Stimulated activated CD8-positive, alpha-beta memory T cell treated with anti-CD3 and anti-CD28 coated beads, Interleukin-7, amount 100 ng/mL, for 1 hour (primary cell): ENCODE measurements at regions not wholly inside any gene's neighbourhood (a gene's known extent, or its start where the extent isn't known, plus 50 kb on each side); places are given as distances from the start of the nearest gene placed in this dataset.

ENCODE experiments used
- DNase-seq, 2 donors: peaks; one replicate each; pipeline ENCODE4 v3.0.0-alpha.2; 2020; ENCODE audit warnings: low read depth in 2 of 2

- no peak for DNase-seq
These were observed 1518.1 kb upstream of the ZEB2 start for GRCh38 chr2:146038014-146038413.

- no peak for DNase-seq
These were observed 1517.5 kb upstream of the ZEB2 start for GRCh38 chr2:146037334-146037870.

GRCh38 chr2:146031158-146031557 lies 1511.2 kb upstream of the ZEB2 start:
- no peak for DNase-seq

GRCh38 chr2:146027156-146027555 lies 1507.2 kb upstream of the ZEB2 start:
- DNase-seq: no peak

GRCh38 chr2:146025519-146025918 lies 1505.6 kb upstream of the ZEB2 start:
- no peak for DNase-seq

GRCh38 chr2:146024212-146024743 lies 1504.4 kb upstream of the ZEB2 start:
- DNase-seq: no peak

GRCh38 chr2:146004462-146004861 lies 1484.5 kb upstream of the ZEB2 start:
- DNase-seq: no peak

- no peak for DNase-seq
These were observed 1483.4 kb upstream of the ZEB2 start for GRCh38 chr2:146003337-146003736.

GRCh38 chr2:145994910-145995309 lies 1475.0 kb upstream of the ZEB2 start:
- DNase-seq: no peak

GRCh38 chr2:145992572-145992971 lies 1472.7 kb upstream of the ZEB2 start:
- DNase-seq: no peak

- no peak for DNase-seq
These were observed 1467.9 kb upstream of the ZEB2 start for GRCh38 chr2:145987793-145988192.

GRCh38 chr2:145985517-145985916 lies 1465.6 kb upstream of the ZEB2 start:
- DNase-seq: no peak

- no peak for DNase-seq
These were observed 1464.7 kb upstream of the ZEB2 start for GRCh38 chr2:145984580-145984979.

- no peak for DNase-seq
These were observed 1460.4 kb upstream of the ZEB2 start for GRCh38 chr2:145980318-145980717.

- DNase-seq: no peak
These were observed 1455.5 kb upstream of the ZEB2 start for GRCh38 chr2:145975406-145975805.

GRCh38 chr2:145961846-145962245 lies 1441.9 kb upstream of the ZEB2 start:
- DNase-seq: no peak

GRCh38 chr2:145960479-145961163 lies 1440.7 kb upstream of the ZEB2 start:
- DNase-seq: no peak

- DNase-seq: no peak
These were observed 1438.7 kb upstream of the ZEB2 start for GRCh38 chr2:145958611-145959010.

- DNase-seq: no peak
These were observed 1438.0 kb upstream of the ZEB2 start for GRCh38 chr2:145957929-145958328.

- no peak for DNase-seq
These were observed 1420.0 kb upstream of the ZEB2 start for GRCh38 chr2:145939949-145940348.

GRCh38 chr2:145935016-145935415 lies 1415.1 kb upstream of the ZEB2 start:
- DNase-seq: no peak

- no peak for DNase-seq
These were observed 1412.0 kb upstream of the ZEB2 start for GRCh38 chr2:145931781-145932395.

- DNase-seq: no peak
These were observed 1410.4 kb upstream of the ZEB2 start for GRCh38 chr2:145930318-145930717.
